ENCODE measurements at regions not wholly inside any gene's neighbourhood (a gene's known extent, or its start where the extent isn't known, plus 50 kb on each side); places are given as distances from the start of the nearest gene placed in this dataset.
"Not testable (repeated sequence)": the region's sequence is repeated elsewhere in the genome, so short reads cannot be mapped to it uniquely, and the experiment has no call there.

- DNase-seq = no peak
Measured at GRCh38 chr20:48215536-48215935, 430.3 kb upstream of the SULF2 start.

DNA sequence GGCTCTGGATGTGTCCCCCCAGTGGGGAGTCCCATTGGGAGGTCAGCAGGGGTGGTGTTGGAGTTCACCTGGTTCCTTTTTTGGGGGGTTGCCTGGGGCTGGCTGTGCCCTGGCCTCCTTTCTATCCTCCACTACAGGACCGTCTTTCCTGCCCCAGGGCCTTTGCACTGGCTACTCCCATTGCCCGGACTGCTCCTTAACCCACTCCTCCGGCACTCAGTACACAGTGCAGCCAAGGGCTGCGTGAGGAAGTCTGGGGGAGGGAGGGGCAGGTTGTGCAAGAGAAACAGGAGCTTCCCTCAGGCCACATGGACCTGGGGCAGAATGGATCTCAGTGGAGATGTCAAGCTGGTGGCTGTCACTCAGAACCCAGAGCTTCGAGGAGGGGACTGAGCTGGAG, 429.3 kb upstream of the SULF2 start:
- DNase-seq = no peak

DNA sequence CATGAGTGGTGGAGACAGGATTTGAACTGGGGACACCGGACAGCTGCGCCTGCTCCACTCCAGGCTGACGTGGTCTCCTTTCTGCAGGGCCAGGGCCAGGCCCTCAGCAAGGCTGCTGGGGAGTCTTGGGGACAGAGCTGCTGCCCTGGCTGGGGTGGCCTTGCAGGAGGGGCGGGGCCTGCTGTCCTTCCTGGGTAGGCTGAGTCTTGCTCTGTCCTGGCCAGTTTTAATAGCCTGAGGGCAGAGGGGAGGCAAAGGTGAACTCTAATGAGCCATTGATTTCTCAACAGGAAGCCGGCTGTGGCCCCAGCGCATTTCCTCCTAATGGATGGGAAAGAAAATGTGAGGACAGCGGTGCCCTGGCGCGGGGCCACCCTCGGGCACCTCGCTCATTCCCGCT, 428.4 kb upstream of the SULF2 start:
- DNase-seq = not testable (repeated sequence)

- DNase-seq = no peak
Measured at GRCh38 chr20:48212806-48213509, 427.7 kb upstream of the SULF2 start.

GRCh38 chr20:48211847-48212246, 426.6 kb upstream of the SULF2 start:
- DNase-seq = no peak

DNA sequence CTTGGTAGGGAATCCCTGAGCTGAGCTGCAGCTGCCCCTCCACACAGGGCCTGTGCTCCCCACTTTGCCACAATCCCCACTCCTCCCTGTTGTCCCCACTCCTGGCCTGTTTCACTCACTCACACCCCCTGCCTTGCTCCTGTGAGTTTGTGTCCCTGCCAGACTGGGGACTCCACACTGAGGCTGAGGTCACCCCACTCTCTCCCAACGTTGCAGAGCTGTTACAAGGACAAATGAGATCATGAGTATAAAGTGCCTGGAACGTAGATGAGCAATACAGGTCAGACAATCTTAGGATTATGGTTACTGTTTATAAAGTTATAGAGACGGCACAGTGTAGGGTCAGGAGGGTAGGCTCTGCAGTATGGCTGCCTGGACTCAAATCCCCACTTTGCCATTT, 426.0 kb upstream of the SULF2 start:
- no peak for DNase-seq

- DNase-seq = no peak
Measured at GRCh38 chr20:48210111-48211027, 425.1 kb upstream of the SULF2 start.

DNA sequence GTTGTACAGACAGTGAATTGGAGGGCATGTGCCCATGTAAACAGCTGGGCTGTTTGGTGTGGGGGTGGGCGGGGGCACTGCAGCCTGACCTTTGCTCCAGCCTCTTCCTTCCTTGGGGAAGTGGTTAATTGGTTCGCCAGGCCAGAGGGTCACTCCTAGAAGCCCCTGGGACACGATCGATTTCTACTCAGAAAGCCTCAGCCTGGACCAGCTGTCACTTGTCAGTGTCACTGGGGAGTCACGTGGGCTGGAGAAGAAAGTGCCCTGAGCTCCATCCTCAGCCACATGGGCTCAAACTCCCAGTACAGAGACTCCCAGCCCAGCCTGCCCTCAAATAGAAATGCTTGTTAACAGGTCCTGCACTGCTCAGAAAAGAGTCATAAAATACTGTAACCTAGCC, 423.8 kb upstream of the SULF2 start:
- DNase-seq = no peak

GRCh38 chr20:48208176-48208575, 422.9 kb upstream of the SULF2 start:
- DNase-seq = no peak

- no peak for DNase-seq
Measured at GRCh38 chr20:48207505-48207904, 422.2 kb upstream of the SULF2 start.

DNA sequence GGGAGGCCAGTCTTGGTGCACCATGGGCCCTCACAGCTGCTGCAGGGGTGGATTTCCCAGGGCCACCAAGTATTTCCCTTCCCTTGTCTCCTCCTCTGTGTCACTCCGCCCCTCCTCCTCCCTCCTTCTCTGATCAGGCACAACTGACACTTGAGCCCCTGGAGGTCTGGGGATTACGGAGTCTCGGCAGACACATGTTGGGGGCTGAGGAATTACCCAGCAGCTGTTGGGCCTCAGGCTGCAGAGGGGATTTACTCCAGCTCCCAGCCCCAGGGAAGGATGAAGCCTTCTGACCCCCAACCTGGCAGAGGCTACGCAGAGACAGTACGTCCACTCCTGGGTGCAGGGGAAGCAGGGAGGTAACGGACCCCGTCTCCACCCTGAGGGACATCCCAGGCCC, 420.5 kb upstream of the SULF2 start:
- no peak for DNase-seq

- no peak for DNase-seq
Measured at GRCh38 chr20:48205281-48205782, 420.1 kb upstream of the SULF2 start.

- no peak for DNase-seq
Measured at GRCh38 chr20:48204499-48204898, 419.2 kb upstream of the SULF2 start.

GRCh38 chr20:48203252-48203651, 418.0 kb upstream of the SULF2 start:
- no peak for DNase-seq

DNA sequence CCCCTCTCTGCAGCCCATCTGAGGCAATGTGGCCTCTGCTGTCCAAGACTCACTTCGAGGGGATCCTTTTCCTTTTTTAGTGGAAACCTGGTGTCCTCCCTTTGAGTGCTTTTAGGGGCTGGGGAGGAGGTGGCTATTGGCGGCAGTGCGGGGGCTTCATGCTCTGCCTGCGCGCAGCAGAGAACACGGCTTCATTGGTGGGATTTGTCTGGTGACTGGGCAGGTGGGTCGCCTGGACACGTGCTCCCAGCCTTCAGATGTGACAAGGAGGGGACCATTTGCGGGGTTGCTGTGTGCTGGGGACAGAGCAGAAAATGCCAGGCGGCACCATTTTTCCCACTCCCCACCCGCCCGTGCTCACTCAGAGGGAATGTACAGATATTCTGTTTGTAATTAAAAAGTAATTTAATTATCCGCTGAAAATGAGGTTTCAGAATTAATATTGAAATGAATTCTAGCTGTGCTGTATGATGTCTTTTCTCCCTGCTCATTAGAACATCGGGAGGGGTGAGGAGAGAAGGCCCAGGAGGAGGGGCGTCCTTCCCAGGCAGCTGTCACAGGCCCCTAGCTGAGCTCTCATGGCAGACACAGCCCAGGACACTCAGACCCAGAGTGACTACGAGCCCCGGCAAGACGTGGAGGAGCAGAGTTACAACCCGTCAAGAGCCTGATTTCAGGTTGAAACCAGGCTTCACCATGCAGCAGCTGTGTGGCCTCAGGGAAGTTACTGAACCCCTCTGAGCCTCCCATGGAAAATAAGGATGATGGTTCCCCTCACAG, 417.2 kb upstream of the SULF2 start:
- no peak for DNase-seq

GRCh38 chr20:48201885-48202284, 416.6 kb upstream of the SULF2 start:
- DNase-seq = no peak

GRCh38 chr20:48201188-48201587, 415.9 kb upstream of the SULF2 start:
- no peak for DNase-seq

DNA sequence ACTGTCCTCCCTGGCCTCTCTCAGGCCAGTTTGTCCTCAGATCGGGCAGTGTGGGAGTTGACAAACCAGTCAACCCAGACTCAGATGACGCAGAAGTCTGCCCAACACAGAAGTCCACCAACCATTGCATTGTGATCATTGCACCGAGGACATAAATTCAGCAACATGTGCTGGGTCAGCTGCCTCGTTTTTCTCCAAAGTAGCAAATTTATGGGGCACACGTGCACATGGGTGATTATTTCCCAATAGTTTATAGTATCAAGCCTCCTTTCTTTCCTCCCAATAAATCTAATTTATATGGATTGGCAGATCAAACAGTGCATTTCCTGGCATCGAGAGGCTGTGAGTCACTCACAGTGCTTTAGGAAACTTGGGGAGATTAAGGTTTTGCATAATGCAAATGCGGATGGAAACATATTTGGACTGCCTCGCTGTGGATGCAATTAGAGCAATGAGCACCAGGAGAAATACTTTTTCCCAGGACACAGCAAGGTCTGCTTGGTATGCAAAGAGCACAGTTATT, 413.7 kb upstream of the SULF2 start:
- DNase-seq = no peak

DNA sequence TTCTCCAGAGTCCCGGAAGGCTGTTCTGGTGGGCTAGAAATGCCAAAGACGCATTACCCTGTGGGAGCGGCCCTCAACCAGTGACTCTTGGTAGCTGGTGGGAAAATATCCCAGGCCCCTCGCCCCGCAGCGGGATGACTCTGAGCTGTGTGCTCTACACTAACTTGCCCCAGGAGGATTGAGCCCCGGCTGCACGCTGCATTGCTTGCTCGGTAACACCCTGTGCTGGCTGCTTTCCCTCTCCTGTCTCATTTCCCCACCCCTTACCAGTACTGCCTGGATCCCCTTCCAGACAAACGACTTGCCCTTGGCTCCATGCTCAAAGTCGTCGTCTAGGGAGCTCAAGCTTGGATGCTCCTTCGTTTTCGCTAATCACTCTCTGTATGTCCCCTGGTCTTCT, 411.8 kb upstream of the SULF2 start:
- DNase-seq = no peak

GRCh38 chr20:48196486-48196885, 411.2 kb upstream of the SULF2 start:
- no peak for DNase-seq

GRCh38 chr20:48196001-48196400, 410.7 kb upstream of the SULF2 start:
- DNase-seq = no peak

DNA sequence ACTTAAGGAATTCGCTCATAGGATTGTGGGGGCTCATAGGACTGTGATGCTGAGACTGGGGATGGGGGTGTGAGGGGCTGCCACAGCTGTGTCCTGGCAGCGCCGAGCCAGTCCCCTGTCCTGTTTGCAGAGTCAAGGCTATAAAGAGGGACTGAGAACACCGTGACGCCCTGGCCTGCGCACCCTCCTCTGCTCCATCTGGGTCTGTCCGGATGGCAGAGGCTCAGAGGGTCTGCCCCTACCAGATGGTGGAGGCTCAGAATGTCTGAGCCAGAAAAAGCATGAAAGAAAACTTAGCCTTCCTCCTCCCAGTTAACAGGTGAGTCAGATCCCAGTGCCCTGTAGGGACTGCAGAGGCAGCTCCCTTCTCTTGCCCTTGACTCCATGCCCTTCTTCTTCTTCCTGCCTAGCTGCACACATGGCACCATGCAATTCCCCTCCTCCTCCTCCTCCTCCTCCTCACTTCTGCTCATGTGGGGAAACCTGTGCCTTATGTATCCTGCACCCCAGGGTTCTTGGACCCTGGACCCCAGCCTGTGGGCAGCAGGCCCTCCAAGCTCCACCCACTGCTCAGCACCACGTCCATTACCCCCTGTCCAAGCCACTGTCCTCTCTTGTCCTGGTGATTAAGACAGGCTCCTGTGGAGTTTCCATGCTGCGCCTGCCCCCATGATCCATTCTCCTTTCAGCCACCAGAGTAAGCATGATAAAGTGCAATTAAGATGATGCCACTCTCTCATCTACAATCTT, 410.0 kb upstream of the SULF2 start:
- no peak for DNase-seq

All from NCI-H1092 treated with DMSO at 0.1 percent for 48 hours (cell line).